HG02943 (cell line): ENCODE measurements at regions not wholly inside any gene's neighbourhood (a gene's known extent, or its start where the extent isn't known, plus 50 kb on each side); places are given as distances from the start of the nearest gene placed in this dataset.
"Not testable (repeated sequence)": the region's sequence is repeated elsewhere in the genome, so short reads cannot be mapped to it uniquely, and the experiment has no call there.

Source experiments
- ATAC-seq: cut with Tn5 transposase; IDR thresholded peaks from one replicate; pipeline ENCODE4 v1.9.1; 2021; ENCODE audit warnings: mild to moderate bottlenecking, low read depth, moderate library complexity; ENCODE audit not compliant: unreplicated experiment

- no peak for ATAC-seq
Observed at GRCh38 chr12:125351788-125352187, 286.6 kb downstream of the AACS start.

GRCh38 chr12:125353002-125353401 is 287.8 kb downstream of the AACS start:
- not testable (repeated sequence) for ATAC-seq

GRCh38 chr12:125353871-125354270 is 288.6 kb downstream of the AACS start:
- no peak for ATAC-seq

GRCh38 chr12:125355614-125356013 is 290.4 kb downstream of the AACS start:
- no peak for ATAC-seq

GRCh38 chr12:125356111-125356510 is 290.9 kb downstream of the AACS start:
- ATAC-seq = no peak

GRCh38 chr12:125357561-125357960 is 292.3 kb downstream of the AACS start:
- no peak for ATAC-seq

- no peak for ATAC-seq
Observed at GRCh38 chr12:125360540-125360939, 295.3 kb downstream of the AACS start.

- ATAC-seq = no peak
Observed at GRCh38 chr12:125371033-125371432, 305.8 kb downstream of the AACS start.

GRCh38 chr12:125372085-125372484 is 306.9 kb downstream of the AACS start:
- no peak for ATAC-seq

GRCh38 chr12:125373375-125373774 is 308.1 kb downstream of the AACS start:
- no peak for ATAC-seq

GRCh38 chr12:125376422-125376821 is 311.2 kb downstream of the AACS start:
- ATAC-seq = no peak

- ATAC-seq = no peak
Observed at GRCh38 chr12:125377093-125377492, 311.9 kb downstream of the AACS start.

- ATAC-seq = no peak
Observed at GRCh38 chr12:125381373-125381772, 316.1 kb downstream of the AACS start.

GRCh38 chr12:125382926-125383325 is 317.7 kb downstream of the AACS start:
- no peak for ATAC-seq

GRCh38 chr12:125386652-125387051 is 321.4 kb downstream of the AACS start:
- no peak for ATAC-seq

GRCh38 chr12:125387206-125387605 is 322.0 kb downstream of the AACS start:
- ATAC-seq = no peak

- ATAC-seq = no peak
Observed at GRCh38 chr12:125389061-125389697, 323.9 kb downstream of the AACS start.

- ATAC-seq = no peak
Observed at GRCh38 chr12:125393569-125393968, 328.3 kb downstream of the AACS start.

GRCh38 chr12:125395583-125396215 is 330.5 kb downstream of the AACS start:
- no peak for ATAC-seq

GRCh38 chr12:125399489-125399888 is 334.3 kb downstream of the AACS start:
- ATAC-seq = no peak

- no peak for ATAC-seq
Observed at GRCh38 chr12:125402874-125403789, 337.9 kb downstream of the AACS start.
